IPS DF 4.7 (cell line): ENCODE measurements at regions not wholly inside any gene's neighbourhood (a gene's known extent, or its start where the extent isn't known, plus 50 kb on each side); places are given as distances from the start of the nearest gene placed in this dataset.
A peak's percentile ranks its signal among the peaks of the same experiment; 100 is the strongest.
"Not testable (repeated sequence)": the region's sequence is repeated elsewhere in the genome, so short reads cannot be mapped to it uniquely, and the experiment has no call there.

Source experiments
- DNase-seq: peaks from one replicate; pipeline ENCODE4 v3.0.0-alpha.2; 2013; ENCODE audit warnings: low spot score; ENCODE audit errors: extremely low read depth

GRCh38 chr10:55168343-55168742, 367.3 kb upstream of the PCDH15 start:
- no peak for DNase-seq

- no peak for DNase-seq
Observed at GRCh38 chr10:55163388-55163979, 362.5 kb upstream of the PCDH15 start.

- DNase-seq: not testable (repeated sequence)
Observed at GRCh38 chr10:55162321-55162720, 361.3 kb upstream of the PCDH15 start.

- no peak for DNase-seq
Observed at GRCh38 chr10:55160655-55161283, 359.7 kb upstream of the PCDH15 start.

GRCh38 chr10:55158633-55159032, 357.6 kb upstream of the PCDH15 start:
- DNase-seq: no peak

GRCh38 chr10:55146032-55146431, 345.0 kb upstream of the PCDH15 start:
- DNase-seq: no peak

- DNase-seq: no peak
Observed at GRCh38 chr10:55144001-55144400, 343.0 kb upstream of the PCDH15 start.

- no peak for DNase-seq
Observed at GRCh38 chr10:55141892-55142291, 340.9 kb upstream of the PCDH15 start.

- no peak for DNase-seq
Observed at GRCh38 chr10:55137063-55137462, 336.0 kb upstream of the PCDH15 start.

- DNase-seq: no peak
Observed at GRCh38 chr10:55104738-55105137, 303.7 kb upstream of the PCDH15 start.

GRCh38 chr10:55098452-55098851, 297.4 kb upstream of the PCDH15 start:
- DNase-seq: peak; percentile 7

- DNase-seq: no peak
Observed at GRCh38 chr10:55091691-55092328, 290.8 kb upstream of the PCDH15 start.

- DNase-seq: no peak
Observed at GRCh38 chr10:55078121-55078520, 277.1 kb upstream of the PCDH15 start.

- DNase-seq: no peak
Observed at GRCh38 chr10:55065185-55065584, 264.2 kb upstream of the PCDH15 start.

- no peak for DNase-seq
Observed at GRCh38 chr10:55063811-55064210, 262.8 kb upstream of the PCDH15 start.

- no peak for DNase-seq
Observed at GRCh38 chr10:55062349-55062748, 261.3 kb upstream of the PCDH15 start.

GRCh38 chr10:55058800-55059199, 257.8 kb upstream of the PCDH15 start:
- DNase-seq: no peak

- no peak for DNase-seq
Observed at GRCh38 chr10:55051515-55051914, 250.5 kb upstream of the PCDH15 start.

- DNase-seq: no peak
Observed at GRCh38 chr10:55048830-55049498, 247.9 kb upstream of the PCDH15 start.

- no peak for DNase-seq
Observed at GRCh38 chr10:55043540-55043939, 242.5 kb upstream of the PCDH15 start.

- no peak for DNase-seq
Observed at GRCh38 chr10:55033061-55033460, 232.0 kb upstream of the PCDH15 start.

GRCh38 chr10:55024713-55025112, 223.7 kb upstream of the PCDH15 start:
- no peak for DNase-seq
